Middle frontal gyrus (tissue), 1 donor: ENCODE measurements at regions not wholly inside any gene's neighbourhood (a gene's known extent, or its start where the extent isn't known, plus 50 kb on each side); places are given as distances from the start of the nearest gene placed in this dataset.

ENCODE experiments used
- DNase-seq: peaks from one replicate; pipeline ENCODE4 v3.0.0-alpha.2; 2015; ENCODE audit warnings: low spot score; ENCODE audit errors: extremely low spot score

- DNase-seq = no peak
Measured at GRCh38 chr2:129766374-129766993, 213.0 kb upstream of the RAB6C start.

- DNase-seq = no peak
Measured at GRCh38 chr2:129767346-129768035, 212.0 kb upstream of the RAB6C start.

DNA sequence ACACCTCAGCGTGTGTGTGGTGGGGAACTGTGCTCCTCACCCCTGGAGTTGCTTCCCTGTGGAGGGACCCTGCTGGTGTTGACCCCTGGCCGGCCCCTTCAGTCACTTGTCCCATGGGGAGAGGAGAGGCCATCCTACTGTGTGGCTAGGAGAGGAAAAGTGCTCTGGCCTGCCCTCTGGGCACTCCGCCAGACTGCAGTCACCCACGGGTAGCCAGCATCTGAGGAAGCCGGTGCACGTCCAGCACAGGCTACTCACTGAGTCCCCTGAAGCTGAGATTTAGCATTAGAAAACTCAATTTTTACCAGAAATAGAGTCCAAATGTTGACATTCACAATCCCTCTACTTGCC, 211.5 kb upstream of the RAB6C start:
- DNase-seq = no peak

GRCh38 chr2:129768485-129769184, 210.8 kb upstream of the RAB6C start:
- DNase-seq = no peak

GRCh38 chr2:129769185-129769991, 210.1 kb upstream of the RAB6C start:
- DNase-seq = no peak

DNA sequence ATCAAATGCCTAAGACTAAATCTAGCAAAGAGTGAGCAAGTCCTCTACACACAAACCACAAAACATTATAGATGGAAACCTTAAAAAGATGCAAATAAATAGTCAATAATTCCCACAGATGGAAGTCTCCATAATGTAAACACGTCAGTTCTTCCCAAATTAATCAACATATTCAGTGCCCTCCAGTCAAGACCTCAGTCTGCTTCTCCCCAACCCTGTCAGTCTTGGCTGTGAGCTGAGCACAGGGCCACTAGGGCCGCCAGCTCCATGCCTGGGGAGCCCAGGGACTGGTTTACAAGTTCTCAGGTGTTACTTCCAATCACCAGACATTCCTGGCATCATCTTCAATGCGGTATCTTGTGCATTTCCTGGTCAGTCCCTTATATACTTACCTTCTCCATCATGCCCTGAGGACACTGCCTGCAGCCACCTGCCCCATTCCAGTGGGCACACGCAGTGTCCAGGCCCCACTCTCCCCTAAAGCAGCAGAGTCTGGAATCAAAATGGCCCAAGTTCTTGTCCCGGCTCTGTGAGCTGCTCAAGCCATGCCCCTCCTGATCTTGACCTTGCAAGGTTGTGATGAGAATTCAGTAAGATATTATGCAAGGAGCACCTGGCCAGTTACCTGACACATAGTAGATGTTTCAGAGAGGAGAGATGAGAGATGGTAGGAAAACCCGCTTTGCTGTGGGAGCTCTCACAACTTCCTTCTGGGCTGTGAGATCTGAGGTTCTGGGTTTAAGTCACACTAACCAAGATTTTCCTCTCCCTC, 207.9 kb upstream of the RAB6C start:
- DNase-seq = no peak

- DNase-seq = no peak
Measured at GRCh38 chr2:129772190-129772579, 207.3 kb upstream of the RAB6C start.

DNA sequence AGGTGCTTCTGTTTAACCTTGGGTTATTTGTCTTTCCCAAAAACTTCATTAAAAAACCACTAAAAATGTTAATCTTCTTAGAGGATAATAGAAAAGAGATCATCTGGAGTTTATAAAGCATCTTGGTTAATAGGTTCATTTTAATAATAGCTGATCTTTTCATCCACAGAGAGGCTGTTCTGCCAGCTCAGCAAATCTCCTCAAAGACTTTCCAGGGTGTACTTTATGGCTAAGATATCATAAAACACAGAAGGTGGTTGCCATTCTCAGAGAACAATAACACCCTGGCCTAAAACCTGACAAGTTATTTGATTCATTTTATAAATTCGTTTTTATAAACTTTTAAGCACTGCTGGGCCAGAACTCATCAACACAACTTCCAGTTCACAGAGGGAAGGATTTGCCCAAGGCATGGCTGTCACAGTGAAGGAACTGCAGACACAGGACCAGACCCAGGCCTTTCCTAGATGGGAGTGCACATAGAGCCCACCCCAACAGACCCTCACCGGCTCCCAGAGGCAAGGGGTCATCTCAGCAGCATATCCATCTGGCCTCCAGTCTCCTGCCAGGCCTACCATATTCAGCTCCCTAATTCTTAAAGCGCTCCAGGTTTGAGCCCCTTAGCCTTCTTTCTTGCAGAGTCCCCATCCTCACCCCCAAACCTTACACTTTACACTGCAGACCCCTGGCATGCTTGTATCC, 203.4 kb upstream of the RAB6C start:
- no peak for DNase-seq

DNA sequence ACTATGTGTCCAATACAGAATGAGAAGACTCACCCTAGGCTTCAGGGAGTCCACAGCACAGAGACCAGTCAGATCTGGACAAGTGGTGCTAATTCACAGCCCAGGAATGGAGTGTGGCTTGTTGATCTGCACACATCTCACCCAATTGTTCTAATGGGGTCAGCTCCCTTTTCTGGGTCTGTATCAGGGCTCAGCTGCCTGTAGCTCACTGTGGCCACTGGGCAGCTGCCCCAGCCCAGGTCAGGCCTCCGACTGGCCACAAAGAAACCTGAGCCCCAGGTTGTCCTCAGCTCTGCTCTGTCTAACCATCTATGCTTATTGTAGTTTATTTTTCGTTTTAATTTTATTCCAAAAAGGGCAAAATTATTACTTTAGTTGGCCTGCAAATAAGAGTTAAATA, 202.3 kb upstream of the RAB6C start:
- no peak for DNase-seq

DNA sequence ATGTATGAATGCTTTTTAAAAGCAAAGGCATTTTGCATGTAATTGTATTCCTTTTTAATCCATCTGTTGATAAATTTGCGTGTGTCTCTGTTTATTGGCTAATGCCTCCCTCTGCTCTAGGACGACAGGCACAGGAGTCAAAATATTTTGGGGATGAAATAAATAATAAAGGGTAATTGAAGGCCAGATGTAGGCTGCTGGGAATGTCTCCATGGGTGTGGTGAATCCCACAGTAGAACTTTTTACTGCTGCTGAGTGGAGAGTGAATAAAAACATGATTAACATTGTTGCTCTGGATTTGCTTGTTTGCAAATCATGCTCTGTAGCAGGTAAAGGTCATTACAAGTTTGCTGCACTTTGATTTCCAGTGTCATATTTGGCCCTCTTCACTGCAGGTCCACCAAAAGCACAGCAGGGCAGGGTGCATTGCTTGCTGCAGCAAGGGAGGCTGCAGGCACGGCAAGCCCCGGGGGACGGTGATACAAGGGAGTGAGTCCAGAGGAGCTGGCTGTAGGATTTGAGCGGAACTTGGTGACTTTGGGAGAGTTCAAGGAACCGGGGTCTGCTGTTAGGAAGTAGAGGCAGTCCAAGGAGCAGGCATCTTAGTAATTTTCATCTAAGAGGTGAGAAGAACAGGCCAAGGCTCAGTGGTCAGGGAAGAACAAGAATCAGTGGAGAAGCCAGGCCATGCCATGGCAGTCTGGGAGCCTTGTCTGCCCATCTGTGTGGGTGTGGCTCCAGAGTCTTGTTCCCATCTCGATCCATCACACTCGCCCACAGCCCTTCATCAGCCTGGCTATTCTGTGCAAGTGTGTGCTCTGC, 201.5 kb upstream of the RAB6C start:
- DNase-seq = no peak

- DNase-seq = no peak
Measured at GRCh38 chr2:129778584-129778877, 200.9 kb upstream of the RAB6C start.

- no peak for DNase-seq
Measured at GRCh38 chr2:129779783-129780182, 199.7 kb upstream of the RAB6C start.

GRCh38 chr2:129780316-129781270, 198.9 kb upstream of the RAB6C start:
- no peak for DNase-seq

DNA sequence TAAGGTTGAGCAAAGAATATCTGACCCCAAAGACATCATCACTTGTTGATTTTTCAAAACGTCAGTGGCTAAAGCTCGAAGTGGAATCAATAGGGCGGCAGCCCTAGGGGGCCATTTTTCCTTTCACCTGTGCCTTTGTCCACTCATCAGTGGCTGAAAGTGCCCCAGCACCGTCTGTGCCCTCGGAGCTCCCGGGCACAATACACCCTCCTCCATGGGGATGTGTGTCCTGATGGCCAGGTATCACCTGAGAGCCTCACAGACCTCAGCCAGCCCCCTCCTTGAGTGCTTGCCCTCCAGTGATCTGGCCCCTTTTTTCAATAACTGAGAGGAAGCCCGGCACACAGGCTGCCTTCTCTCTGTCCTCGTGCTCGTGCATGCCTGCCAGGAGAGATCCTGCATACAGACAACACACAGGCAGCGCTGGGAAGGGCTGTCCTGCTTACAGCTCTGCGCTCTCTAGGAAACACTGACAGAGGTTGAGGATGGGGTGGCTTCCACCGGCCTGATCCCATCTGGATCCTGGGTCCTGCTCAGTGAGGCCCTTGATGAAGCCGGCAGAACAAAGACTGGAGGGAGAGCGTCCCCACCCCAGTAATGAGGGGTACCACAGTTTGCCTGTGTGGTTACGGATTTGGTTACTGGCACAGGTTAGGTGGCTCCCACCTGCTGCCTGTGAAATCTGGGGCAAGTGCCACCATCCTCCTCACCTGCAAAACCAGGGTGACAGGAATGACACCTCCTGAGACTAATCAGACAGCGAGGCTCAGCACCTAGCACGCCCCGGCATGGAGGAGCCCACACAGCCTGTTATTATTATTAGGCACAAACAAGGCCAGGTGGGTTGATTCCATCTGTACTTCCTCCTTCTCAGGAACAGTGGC, 197.5 kb upstream of the RAB6C start:
- DNase-seq = no peak

GRCh38 chr2:129782633-129782990, 196.9 kb upstream of the RAB6C start:
- no peak for DNase-seq

- DNase-seq = no peak
Measured at GRCh38 chr2:129784486-129784885, 195.0 kb upstream of the RAB6C start.

GRCh38 chr2:129791712-129792111, 187.8 kb upstream of the RAB6C start:
- DNase-seq = no peak

GRCh38 chr2:129793431-129793902, 186.0 kb upstream of the RAB6C start:
- DNase-seq = no peak
